ENCODE measurements at regions not wholly inside any gene's neighbourhood (a gene's known extent, or its start where the extent isn't known, plus 50 kb on each side); places are given as distances from the start of the nearest gene placed in this dataset.

- TF ChIP-seq CTCF (IDR thresholded peaks at IDR 0.05) (no peak), EZH2 (IDR thresholded peaks at IDR 0.05; ENCODE audit: borderline replicate concordance, insufficient read depth, low read depth, low read length, poor library complexity, severe bottlenecking) (no peak)
Observed at GRCh38 chr16:65309354-65309753, 187.5 kb upstream of the CDH11 start.
